HFF-Myc (cell line): ENCODE measurements at regions not wholly inside any gene's neighbourhood (a gene's known extent, or its start where the extent isn't known, plus 50 kb on each side); places are given as distances from the start of the nearest gene placed in this dataset.

ENCODE experiments used
- DNase-seq: peaks from one replicate; pipeline ENCODE4 v3.0.0-alpha.2; 2011; ENCODE audit warnings: low read depth; ENCODE audit errors: extremely low read depth
- H3K4me3 ChIP-seq: replicated peaks from 2 replicates; pipeline ENCODE4 v1.5.1; 2011; ENCODE audit warnings: low read depth, mild to moderate bottlenecking, control low read depth, low read length
- CTCF ChIP-seq: IDR thresholded peaks from 2 replicates; pipeline ENCODE4 v1.5.1; 2012; ENCODE audit warnings: mild to moderate bottlenecking, low read depth, low read length, control low read depth; ENCODE audit errors: missing control alignments

- TF ChIP-seq CTCF: no peak
- no peak for DNase-seq
- no peak overlapping the region for H3K4me3 ChIP-seq
Measured at GRCh38 chr14:61868846-61869245, 106.6 kb downstream of the SNAPC1 start.

- no peak for TF ChIP-seq CTCF
- DNase-seq: no peak
- H3K4me3 ChIP-seq: no peak overlapping the region
Measured at GRCh38 chr14:61870163-61870562, 107.9 kb downstream of the SNAPC1 start.

- no peak for DNase-seq
- no peak overlapping the region for H3K4me3 ChIP-seq
- TF ChIP-seq CTCF: no peak
Measured at GRCh38 chr14:61872452-61872851, 110.2 kb downstream of the SNAPC1 start.

GRCh38 chr14:61875483-61875882, 113.3 kb downstream of the SNAPC1 start:
- DNase-seq: no peak
- TF ChIP-seq CTCF: no peak

GRCh38 chr14:61876362-61877034, 114.3 kb downstream of the SNAPC1 start:
- TF ChIP-seq CTCF: no peak
- H3K4me3 ChIP-seq: no peak overlapping the region
- no peak for DNase-seq

More at GRCh38 chr14:61875483-61875882, 113.3 kb downstream of the SNAPC1 start:
- no peak overlapping the region for H3K4me3 ChIP-seq

GRCh38 chr14:61877035-61877390, 114.8 kb downstream of the SNAPC1 start:
- TF ChIP-seq CTCF: no peak
- H3K4me3 ChIP-seq: no peak overlapping the region
- DNase-seq: no peak

GRCh38 chr14:61877768-61878167, 115.5 kb downstream of the SNAPC1 start:
- DNase-seq: no peak
- no peak overlapping the region for H3K4me3 ChIP-seq

More at GRCh38 chr14:61877768-61878167, 115.5 kb downstream of the SNAPC1 start:
- no peak for TF ChIP-seq CTCF
